ENCODE measurements at regions not wholly inside any gene's neighbourhood (a gene's known extent, or its start where the extent isn't known, plus 50 kb on each side); places are given as distances from the start of the nearest gene placed in this dataset.

DNA sequence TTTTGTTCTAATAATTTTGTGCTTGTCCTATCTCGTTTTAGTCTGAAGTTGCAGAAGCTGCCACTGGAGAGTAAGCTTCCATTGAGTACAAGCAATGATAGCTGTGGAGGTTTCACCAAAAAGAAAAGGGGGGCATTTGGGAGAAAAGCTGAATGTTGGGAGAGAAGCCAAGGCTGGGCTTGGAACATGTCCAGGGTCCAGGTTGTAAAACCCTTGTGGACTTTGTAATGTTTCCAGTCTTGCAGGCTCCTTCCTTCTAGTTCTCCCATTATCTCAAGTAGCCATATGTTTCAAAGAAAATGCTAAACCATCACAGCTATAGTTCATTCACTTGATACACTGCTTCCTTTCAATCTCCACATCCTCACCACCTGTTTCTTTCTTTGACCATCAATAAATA is 880.2 kb downstream of the NLGN4Y start:
- DNase-seq (ENCODE audit: low read depth), result no peak

- no peak for DNase-seq (ENCODE audit: low read depth)
Measured at GRCh38 chrY:15415165-15415564, 890.8 kb downstream of the NLGN4Y start.

GRCh38 chrY:15418613-15419012 is 894.3 kb downstream of the NLGN4Y start:
- no peak for DNase-seq (ENCODE audit: low read depth)

DNA sequence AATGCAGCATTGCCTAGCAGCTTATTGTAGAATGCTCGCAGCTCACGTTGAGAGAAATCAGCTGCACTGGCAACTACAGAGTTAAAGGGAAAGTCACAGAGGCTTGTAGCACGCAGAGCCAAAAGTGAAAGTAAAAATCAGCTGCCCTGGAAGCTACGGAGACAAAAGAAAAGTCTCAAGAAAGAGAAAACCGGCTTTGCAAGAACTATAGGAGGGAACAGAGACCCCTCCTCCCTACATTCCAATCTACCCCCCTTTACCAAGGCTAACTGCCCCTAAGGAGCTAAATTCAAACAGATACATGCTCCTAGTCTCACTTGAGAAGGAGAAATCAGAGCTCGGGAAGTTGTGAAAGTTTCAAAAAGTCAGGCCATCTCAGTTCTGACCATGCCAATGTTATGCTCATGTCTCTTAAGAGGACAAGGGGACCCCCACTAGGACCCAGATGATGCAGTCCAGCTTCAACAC is 900.4 kb downstream of the NLGN4Y start:
- peak; percentile 3 for DNase-seq (ENCODE audit: low read depth)

DNA sequence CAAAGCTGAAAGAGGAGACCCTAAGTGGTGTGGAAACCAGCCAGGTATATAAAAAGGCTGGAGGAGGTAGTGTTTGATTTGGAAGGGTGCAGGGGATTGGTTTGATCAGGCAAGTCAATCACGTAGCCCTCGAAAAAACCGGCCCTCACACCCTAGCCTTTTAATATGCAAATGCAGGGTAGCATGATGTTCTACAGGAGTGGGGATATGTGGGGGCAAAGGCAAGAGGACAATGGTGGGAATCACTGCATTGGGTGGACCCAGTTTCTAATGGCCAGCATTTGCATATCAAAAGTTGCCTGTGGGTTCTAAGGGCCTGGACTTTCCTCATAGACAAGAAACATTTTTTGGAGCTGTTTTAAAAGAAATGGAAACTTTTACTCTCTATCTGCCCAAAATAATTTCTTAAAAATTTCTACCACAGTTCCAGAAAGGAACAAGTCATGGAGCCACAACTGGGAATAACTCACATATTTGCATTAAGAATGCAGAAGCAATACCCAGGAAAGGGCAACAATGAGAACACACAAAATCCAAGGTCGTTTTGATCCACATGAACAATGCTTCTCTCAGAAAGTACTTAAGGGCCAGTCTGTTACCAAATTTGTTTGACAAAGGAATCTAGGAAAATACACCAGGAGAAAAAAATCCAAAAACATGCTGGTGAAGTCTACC is 915.8 kb downstream of the NLGN4Y start:
- DNase-seq (ENCODE audit: low read depth), result no peak

GRCh38 chrY:15440696-15441408 is 916.5 kb downstream of the NLGN4Y start:
- no peak for DNase-seq (ENCODE audit: low read depth)

- DNase-seq (ENCODE audit: low read depth), result no peak
Measured at GRCh38 chrY:15441878-15442277, 917.5 kb downstream of the NLGN4Y start.

GRCh38 chrY:15445871-15446270 is 921.5 kb downstream of the NLGN4Y start:
- no peak for DNase-seq (ENCODE audit: low read depth)

DNA sequence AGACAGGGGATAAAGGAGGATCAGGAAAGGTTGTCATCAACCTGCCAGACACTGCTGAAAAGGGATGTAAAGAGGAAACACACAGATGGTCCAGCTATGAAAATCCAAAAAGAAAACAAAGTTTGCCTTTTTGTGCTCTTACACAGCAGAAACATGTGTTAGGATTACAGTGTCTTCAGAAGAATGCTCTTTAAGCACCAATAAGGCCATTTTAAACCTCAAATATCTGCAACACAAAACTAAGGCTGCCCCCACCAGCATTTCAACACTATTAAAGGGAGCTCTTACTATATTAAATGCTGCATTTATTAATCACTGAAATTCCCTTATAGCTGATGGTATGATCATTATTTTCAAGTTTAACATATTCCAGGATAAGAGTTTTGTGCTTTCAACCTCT is 922.5 kb downstream of the NLGN4Y start:
- DNase-seq (ENCODE audit: low read depth), result no peak

DNA sequence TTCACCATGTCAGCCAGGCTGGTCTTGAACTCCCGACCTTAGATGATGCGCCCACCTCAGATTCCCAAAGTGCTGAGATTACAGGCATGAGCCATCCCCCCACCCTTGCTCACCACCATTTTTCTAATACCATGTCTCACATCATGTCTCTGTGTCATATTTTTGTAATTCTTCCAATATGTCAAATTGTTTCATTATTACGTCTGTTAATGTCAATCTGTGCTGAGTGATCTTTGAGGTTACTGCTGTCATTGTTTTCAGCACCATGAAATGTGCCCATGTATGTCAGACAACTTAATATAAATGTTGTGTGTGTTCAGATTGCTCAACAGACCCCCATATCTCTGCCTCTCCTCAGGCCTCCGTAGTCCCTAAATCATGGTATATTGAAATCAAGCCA is 923.6 kb downstream of the NLGN4Y start:
- DNase-seq (ENCODE audit: low read depth), result no peak

DNA sequence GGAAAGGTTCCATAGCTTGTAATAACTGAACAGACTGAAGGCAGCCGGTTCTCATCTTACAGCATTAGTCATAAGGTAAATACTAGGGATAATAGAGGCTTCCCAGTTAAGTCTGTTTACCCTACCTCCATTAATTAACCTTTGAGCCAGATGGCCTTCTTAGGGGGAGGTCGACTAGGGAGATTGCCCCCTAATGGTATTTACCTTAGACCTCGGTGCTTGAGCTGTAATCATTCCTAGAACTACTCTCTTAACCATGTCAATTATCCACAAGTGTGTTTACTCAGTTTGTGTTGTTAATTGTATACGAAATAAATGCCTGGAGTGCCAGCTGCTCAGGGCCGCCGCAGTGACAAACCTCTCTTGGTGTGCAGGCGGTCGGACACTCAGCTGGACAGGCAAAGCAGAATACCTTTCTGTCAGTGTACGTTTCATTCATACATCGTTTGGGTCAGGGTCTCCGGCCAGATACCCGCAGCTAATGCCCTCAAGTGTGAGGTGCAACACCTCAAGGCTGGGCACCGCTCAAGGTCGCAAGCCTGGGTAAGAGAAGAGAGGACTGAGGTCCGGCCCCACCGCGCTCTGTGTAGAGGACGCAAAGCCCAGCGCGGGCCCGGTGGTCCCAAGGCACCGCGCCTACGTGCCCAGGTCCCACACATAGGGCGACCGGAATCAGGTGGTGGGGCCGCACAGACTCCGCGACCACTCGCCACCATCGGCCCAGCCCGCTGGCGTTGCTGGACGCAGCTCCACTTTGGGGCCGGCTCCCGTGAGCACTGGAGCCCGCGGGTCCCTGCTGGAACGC is 931.0 kb downstream of the NLGN4Y start:
- DNase-seq (ENCODE audit: low read depth), result no peak

GRCh38 chrY:15455980-15456469 is 931.7 kb downstream of the NLGN4Y start:
- peak; percentile 49 for DNase-seq (ENCODE audit: low read depth)

- no peak for DNase-seq (ENCODE audit: low read depth)
Measured at GRCh38 chrY:15456491-15456890, 932.2 kb downstream of the NLGN4Y start.

GRCh38 chrY:15457682-15458081 is 933.4 kb downstream of the NLGN4Y start:
- no peak for DNase-seq (ENCODE audit: low read depth)

GRCh38 chrY:15458426-15458825 is 934.1 kb downstream of the NLGN4Y start:
- DNase-seq (ENCODE audit: low read depth), result no peak

- no peak for DNase-seq (ENCODE audit: low read depth)
Measured at GRCh38 chrY:15465880-15466279, 941.6 kb downstream of the NLGN4Y start.

DNA sequence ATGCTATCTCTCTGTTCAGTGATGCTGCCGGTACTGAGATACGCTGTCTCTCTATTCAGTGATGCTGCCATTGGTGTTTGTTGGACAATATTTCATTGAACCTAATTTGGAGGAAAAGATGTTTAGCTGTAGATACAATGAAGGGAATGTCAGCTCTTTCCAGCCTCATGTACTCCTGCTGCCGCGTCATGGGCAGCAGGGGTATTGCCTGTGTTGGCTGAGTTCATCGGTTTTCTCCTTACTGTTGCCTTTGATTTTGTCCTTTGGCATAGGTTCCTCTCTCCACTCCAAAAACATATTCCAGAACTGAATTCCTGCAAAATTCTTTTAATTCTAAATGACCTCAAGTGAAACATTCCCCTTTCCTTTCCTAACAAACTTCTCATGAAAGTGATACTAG is 942.6 kb downstream of the NLGN4Y start:
- DNase-seq (ENCODE audit: low read depth), result no peak

GRCh38 chrY:15468091-15468490 is 943.8 kb downstream of the NLGN4Y start:
- no peak for DNase-seq (ENCODE audit: low read depth)

DNA sequence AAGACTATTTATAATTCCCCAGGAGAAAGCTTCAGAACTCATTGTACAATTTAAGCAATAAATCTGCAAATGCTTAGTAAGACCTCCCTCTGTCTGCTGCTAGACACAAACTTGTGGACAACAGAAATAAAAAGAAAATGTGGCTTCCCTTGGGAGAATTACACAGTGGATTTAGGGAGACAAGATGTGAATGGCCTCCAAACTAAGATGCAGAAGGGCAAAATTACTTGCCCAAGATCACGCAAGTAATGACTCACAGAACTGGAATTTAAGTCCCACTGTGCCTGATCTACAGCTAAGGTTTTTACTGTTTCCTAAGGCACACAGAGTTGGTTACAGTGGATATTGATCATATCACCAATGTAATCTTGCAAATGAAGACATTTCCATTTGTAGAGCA is 947.0 kb downstream of the NLGN4Y start:
- no peak for DNase-seq (ENCODE audit: low read depth)

DNA sequence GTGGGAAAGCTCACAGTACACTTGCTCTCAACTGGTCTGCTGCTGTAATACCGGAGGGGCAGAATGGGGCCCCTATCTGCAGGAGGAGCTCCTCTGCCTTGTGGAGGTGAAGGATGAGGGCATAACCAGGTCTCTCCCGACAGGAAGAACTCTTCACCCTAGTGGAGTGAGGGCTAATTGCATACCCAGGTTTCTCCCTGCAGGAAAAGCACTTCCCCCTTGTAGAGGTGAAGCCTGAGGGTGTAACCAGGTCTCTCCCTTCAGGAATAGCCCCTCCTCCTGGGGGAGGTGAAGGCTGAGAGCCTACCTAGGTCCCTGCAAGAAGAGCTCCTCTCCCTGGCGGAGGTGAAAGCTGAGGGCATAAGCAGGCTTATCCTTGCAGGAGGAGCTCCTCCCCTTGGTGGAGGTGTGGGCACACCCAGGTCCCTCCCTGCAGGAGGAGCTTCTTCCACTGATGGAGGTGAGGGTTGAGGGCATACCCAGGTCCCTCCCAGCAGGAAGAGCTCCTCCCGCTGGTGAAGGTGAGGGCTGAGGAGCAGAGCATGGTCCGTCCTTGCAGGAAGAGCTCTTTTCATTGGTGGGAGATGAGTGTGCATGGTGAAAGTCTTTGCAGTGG is 954.1 kb downstream of the NLGN4Y start:
- no peak for DNase-seq (ENCODE audit: low read depth)

- no peak for DNase-seq (ENCODE audit: low read depth)
Measured at GRCh38 chrY:15500536-15500935, 976.2 kb downstream of the NLGN4Y start.

DNA sequence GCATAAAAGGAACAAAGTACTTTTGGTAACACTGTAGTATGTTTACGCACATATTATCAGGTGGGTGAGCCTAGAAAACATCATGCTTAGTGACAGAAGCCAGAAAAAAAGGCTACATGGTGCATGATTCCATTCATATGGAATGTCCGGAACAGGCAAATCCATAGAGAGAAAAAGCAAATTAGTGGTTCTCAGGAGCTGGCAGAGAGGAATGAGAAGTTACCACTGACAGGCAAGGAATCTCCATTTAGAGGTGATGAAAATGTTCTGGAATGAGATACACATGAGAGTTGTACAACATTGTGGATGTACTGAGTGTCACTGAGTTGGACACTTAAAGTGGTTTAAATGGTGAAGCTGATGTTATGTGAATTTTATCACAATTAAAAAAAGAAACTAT is 976.9 kb downstream of the NLGN4Y start:
- no peak for DNase-seq (ENCODE audit: low read depth)
